ENCODE measurements at regions not wholly inside any gene's neighbourhood (a gene's known extent, or its start where the extent isn't known, plus 50 kb on each side); places are given as distances from the start of the nearest gene placed in this dataset.

DNA sequence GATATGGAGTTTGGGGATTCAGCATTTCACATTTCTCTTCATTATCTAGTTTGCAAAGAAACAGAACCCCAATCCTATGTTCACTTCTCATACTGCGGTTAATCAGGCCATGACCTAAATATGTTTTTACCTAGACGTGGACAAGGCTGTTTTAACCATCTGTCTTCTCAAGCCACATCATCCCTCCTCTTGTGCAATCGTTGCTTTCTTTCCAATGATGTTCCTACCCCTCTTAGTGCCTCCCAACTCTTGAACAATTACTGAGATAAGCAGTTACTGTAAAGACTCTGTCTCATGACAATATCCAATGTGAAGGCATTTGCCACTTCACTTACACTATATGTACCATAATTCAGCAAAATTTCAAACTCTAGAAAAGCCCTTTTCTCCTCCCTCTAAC, 406.2 kb downstream of the LIG4 start:
- TF ChIP-seq FOS (IDR thresholded peaks at IDR 0.05; ENCODE audit: borderline replicate concordance, insufficient read depth, low read length) = no peak
- TF ChIP-seq POLR2AphosphoS5 (IDR thresholded peaks at IDR 0.05; ENCODE audit: insufficient read depth, low read depth, low read length) = no peak
- TF ChIP-seq, protein P1, sequence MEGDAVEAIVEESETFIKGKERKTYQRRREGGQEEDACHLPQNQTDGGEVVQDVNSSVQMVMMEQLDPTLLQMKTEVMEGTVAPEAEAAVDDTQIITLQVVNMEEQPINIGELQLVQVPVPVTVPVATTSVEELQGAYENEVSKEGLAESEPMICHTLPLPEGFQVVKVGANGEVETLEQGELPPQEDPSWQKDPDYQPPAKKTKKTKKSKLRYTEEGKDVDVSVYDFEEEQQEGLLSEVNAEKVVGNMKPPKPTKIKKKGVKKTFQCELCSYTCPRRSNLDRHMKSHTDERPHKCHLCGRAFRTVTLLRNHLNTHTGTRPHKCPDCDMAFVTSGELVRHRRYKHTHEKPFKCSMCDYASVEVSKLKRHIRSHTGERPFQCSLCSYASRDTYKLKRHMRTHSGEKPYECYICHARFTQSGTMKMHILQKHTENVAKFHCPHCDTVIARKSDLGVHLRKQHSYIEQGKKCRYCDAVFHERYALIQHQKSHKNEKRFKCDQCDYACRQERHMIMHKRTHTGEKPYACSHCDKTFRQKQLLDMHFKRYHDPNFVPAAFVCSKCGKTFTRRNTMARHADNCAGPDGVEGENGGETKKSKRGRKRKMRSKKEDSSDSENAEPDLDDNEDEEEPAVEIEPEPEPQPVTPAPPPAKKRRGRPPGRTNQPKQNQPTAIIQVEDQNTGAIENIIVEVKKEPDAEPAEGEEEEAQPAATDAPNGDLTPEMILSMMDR (IDR thresholded peaks at IDR 0.05; ENCODE audit: extremely low read depth in 1 of 2, insufficient read depth in 1 of 2, low read depth in 1 of 2, low read length in 2 of 2) = no peak
- TF ChIP-seq, protein P2, sequence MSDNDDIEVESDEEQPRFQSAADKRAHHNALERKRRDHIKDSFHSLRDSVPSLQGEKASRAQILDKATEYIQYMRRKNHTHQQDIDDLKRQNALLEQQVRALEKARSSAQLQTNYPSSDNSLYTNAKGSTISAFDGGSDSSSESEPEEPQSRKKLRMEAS (IDR thresholded peaks at IDR 0.05; ENCODE audit: insufficient read depth, insufficient read length) = no peak
- TF ChIP-seq GATA2 (IDR thresholded peaks at IDR 0.05; ENCODE audit: insufficient read depth, insufficient read length, low read depth, low read length) = no peak
- TF ChIP-seq EZH2 (IDR thresholded peaks at IDR 0.05; ENCODE audit: borderline replicate concordance, low read depth, low read length, severe bottlenecking) = no peak
- TF ChIP-seq POLR2A (IDR thresholded peaks at IDR 0.05; ENCODE audit: low read depth, low read length) = no peak
- no peak for TF ChIP-seq MYC (IDR thresholded peaks at IDR 0.05; ENCODE audit: low read depth, low read length)
- no peak for TF ChIP-seq JUN (IDR thresholded peaks at IDR 0.05; ENCODE audit: borderline replicate concordance, insufficient read depth, insufficient read length, low read depth)
- Histone ChIP-seq H3K4me3 (replicated peaks in 1 of 3; ENCODE audit: insufficient read depth in 1 of 3, low read depth in 1 of 3, low read length in 3 of 3) (no peak overlapping the region), H3K27me3 (ENCODE audit: control insufficient read depth in 2 of 2, insufficient read depth in 2 of 2, low read length in 2 of 2) (no peaks in the 10 kb centered on the region), H4K20me1 (replicated peaks; ENCODE audit: control insufficient read depth, extremely low read depth, insufficient read depth, low read length) (no peaks in the 10 kb centered on the region), H3K9ac (replicated peaks; ENCODE audit: extremely low read depth, insufficient read depth, low read length) (no peak overlapping the region), H3K9me1 (replicated peaks; ENCODE audit: control insufficient read depth, extremely low read depth, insufficient read depth, low read length) (no peaks in the 10 kb centered on the region), H2AFZ (ENCODE audit: low read depth, low read length) (no peak overlapping the region), H3K36me3 (ENCODE audit: control insufficient read depth in 2 of 2, extremely low read depth in 1 of 2, insufficient read depth in 2 of 2, low read length in 2 of 2) (no peaks in the 10 kb centered on the region), H3K79me2 (ENCODE audit: control insufficient read depth, insufficient read depth, low read length) (no peaks in the 10 kb centered on the region), H3K4me1 (ENCODE audit: control insufficient read depth, extremely low read depth, insufficient read depth, low read length) (peaks cover 7% of the 10 kb centered on the region), H3K4me2 (ENCODE audit: insufficient read depth, low read length) (no peak overlapping the region), H3K27ac (ENCODE audit: insufficient read depth, low read depth, low read length) (no peak overlapping the region), H3K9me3 (replicated peaks; ENCODE audit: control insufficient read depth, insufficient read depth, low read length) (no peaks in the 10 kb centered on the region)
- FAIRE-seq = no peak
- CTCF ChIA-PET = no interaction called here
- intact Hi-C loops (cut with micrococcal nuclease) (no loop called here), dilution Hi-C loops (cut with MboI; ENCODE audit: extremely low pct_ligation_motif_present, low sequenced_read_pairs) (no loop called here)
- DNase-seq (ENCODE audit: low read depth, low spot score) = no peak
- BruUV-seq (replicated peaks) = no TSS peak
- POLR2A ChIA-PET = no interaction called here
